Panc1 (cell line): ENCODE measurements at regions not wholly inside any gene's neighbourhood (a gene's known extent, or its start where the extent isn't known, plus 50 kb on each side); places are given as distances from the start of the nearest gene placed in this dataset.

Experiments used
- POLR2AphosphoS5 ChIP-seq: IDR thresholded peaks from 2 replicates; pipeline ENCODE4 v1.6.1; 2012; ENCODE audit warnings: mild to moderate bottlenecking, low read depth, low read length, moderate library complexity
- SIN3A ChIP-seq: IDR thresholded peaks from 2 replicates; pipeline ENCODE4 v1.6.1; 2012; ENCODE audit warnings: low read depth, mild to moderate bottlenecking, low read length, moderate library complexity, borderline replicate concordance; ENCODE audit not compliant: insufficient read depth
- TCF7L2 ChIP-seq: IDR thresholded peaks from 2 replicates; pipeline ENCODE4 v1.6.1; 2011; ENCODE audit warnings: mild to moderate bottlenecking, low read depth, low read length, inconsistent platforms
- TF ChIP-seq, protein P1 (sequence below): fragments of 450-650 bp; IDR thresholded peaks from 2 replicates; pipeline ENCODE4 v1.5.1; 2017; ENCODE audit warnings: mild to moderate bottlenecking
- TF ChIP-seq, protein P2 (sequence below), 2 experiments: IDR thresholded peaks; 2 replicates each; pipeline ENCODE4 v1.6.1; 2011 to 2012; ENCODE audit warnings: low read depth in 2 of 2, control low read depth in 1 of 2, low read length in 1 of 2, mild to moderate bottlenecking in 1 of 2, moderate library complexity in 1 of 2; ENCODE audit not compliant: insufficient read depth in 1 of 2

DNA sequence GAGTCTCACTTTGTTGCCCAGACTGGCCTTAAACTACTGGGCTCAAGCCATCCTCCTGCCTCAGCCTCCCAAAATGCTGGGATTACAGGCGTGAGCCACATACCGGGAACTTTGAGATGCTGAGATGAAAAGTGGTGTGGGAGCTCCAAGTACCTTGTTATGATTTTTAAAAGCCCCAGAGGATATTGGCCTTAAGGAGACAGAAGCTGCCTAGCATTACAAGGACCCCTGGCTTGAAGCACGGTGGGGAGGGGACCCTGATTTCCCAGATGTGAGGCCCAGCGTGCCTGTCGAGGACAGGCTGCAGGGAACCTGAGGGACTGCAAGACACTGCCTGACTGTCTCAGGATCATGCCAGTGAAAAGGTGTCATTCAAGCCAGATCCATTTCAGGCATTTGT, 75.3 kb upstream of the TIAM2 start:
- TF ChIP-seq, protein P1, sequence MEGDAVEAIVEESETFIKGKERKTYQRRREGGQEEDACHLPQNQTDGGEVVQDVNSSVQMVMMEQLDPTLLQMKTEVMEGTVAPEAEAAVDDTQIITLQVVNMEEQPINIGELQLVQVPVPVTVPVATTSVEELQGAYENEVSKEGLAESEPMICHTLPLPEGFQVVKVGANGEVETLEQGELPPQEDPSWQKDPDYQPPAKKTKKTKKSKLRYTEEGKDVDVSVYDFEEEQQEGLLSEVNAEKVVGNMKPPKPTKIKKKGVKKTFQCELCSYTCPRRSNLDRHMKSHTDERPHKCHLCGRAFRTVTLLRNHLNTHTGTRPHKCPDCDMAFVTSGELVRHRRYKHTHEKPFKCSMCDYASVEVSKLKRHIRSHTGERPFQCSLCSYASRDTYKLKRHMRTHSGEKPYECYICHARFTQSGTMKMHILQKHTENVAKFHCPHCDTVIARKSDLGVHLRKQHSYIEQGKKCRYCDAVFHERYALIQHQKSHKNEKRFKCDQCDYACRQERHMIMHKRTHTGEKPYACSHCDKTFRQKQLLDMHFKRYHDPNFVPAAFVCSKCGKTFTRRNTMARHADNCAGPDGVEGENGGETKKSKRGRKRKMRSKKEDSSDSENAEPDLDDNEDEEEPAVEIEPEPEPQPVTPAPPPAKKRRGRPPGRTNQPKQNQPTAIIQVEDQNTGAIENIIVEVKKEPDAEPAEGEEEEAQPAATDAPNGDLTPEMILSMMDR = no peak
- TF ChIP-seq POLR2AphosphoS5 (no peak), SIN3A (no peak), TCF7L2 (no peak)
- TF ChIP-seq, protein P2, sequence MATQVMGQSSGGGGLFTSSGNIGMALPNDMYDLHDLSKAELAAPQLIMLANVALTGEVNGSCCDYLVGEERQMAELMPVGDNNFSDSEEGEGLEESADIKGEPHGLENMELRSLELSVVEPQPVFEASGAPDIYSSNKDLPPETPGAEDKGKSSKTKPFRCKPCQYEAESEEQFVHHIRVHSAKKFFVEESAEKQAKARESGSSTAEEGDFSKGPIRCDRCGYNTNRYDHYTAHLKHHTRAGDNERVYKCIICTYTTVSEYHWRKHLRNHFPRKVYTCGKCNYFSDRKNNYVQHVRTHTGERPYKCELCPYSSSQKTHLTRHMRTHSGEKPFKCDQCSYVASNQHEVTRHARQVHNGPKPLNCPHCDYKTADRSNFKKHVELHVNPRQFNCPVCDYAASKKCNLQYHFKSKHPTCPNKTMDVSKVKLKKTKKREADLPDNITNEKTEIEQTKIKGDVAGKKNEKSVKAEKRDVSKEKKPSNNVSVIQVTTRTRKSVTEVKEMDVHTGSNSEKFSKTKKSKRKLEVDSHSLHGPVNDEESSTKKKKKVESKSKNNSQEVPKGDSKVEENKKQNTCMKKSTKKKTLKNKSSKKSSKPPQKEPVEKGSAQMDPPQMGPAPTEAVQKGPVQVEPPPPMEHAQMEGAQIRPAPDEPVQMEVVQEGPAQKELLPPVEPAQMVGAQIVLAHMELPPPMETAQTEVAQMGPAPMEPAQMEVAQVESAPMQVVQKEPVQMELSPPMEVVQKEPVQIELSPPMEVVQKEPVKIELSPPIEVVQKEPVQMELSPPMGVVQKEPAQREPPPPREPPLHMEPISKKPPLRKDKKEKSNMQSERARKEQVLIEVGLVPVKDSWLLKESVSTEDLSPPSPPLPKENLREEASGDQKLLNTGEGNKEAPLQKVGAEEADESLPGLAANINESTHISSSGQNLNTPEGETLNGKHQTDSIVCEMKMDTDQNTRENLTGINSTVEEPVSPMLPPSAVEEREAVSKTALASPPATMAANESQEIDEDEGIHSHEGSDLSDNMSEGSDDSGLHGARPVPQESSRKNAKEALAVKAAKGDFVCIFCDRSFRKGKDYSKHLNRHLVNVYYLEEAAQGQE (IDR thresholded peaks at IDR 0.05; ENCODE audit: insufficient read depth in 1 of 2, low read depth in 2 of 2, low read length in 1 of 2) = no peak
